ENCODE measurements at regions not wholly inside any gene's neighbourhood (a gene's known extent, or its start where the extent isn't known, plus 50 kb on each side); places are given as distances from the start of the nearest gene placed in this dataset.

DNA sequence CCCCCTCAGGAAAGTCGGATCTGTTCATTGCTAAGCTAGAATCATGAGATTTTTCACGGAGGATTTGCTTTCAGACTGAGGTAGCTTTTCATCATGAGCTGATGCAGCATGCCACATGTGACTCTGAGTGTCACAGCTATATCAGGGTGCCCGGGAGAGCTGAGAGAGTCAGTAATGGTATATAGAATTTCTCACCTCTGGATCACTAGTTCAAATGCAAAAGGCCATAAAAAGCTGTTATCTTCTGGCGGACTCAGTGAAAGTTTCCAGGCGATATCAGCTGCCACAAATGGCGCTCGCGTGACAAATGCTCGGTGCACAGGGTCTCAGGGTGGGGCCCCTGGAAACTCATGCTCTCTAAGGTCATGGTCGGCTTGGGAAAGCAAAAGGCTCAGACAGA lies 150.1 kb downstream of the DHX15 start:
- H3K27me3 Mint-ChIP-seq, result peaks cover 11% of the 10 kb centered on the region
- H3K9me3 Mint-ChIP-seq, result peaks cover 1% of the 10 kb centered on the region
- H3K27ac Mint-ChIP-seq, result no peak overlapping the region
- H3K4me1 Mint-ChIP-seq, result no peaks in the 10 kb centered on the region
- no peak for DNase-seq (ENCODE audit: low spot score in 2 of 2)
- no peaks in the 10 kb centered on the region for H3K36me3 Mint-ChIP-seq
- no peak for ATAC-seq (ENCODE audit: low read depth)
- H3K4me3 Mint-ChIP-seq, result no peak overlapping the region

- Mint-ChIP-seq H3K27ac (no peak overlapping the region), H3K27me3 (peaks cover 13% of the 10 kb centered on the region), H3K36me3 (no peaks in the 10 kb centered on the region), H3K4me1 (no peaks in the 10 kb centered on the region), H3K9me3 (peaks cover 3% of the 10 kb centered on the region), H3K4me3 (no peak overlapping the region)
- ATAC-seq (ENCODE audit: low read depth) (no peak), DNase-seq (ENCODE audit: low spot score in 2 of 2) (no peak)
Observed at GRCh38 chr4:24433515-24434214, 150.7 kb downstream of the DHX15 start.

DNA sequence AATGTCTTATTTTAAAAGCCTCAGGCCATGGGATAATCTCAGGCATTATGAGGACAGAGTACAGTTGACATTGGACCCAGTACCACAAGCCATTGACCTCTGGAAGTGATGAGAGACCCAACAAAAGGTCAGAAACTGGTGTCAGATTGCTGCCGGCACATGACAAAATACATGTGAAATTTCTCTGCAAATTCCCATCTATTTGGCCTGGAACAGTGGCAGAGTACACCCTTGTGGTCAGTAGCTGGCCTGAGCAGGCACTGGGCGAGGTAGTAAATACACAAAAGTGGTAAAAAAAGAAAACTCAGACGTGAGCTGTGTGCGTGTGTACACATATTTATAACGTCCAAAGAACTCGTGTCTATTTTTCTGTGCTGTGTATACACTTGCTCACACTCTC lies 155.5 kb downstream of the DHX15 start:
- H3K27ac Mint-ChIP-seq, result no peak overlapping the region
- H3K9me3 Mint-ChIP-seq, result peaks cover 3% of the 10 kb centered on the region
- H3K36me3 Mint-ChIP-seq, result no peaks in the 10 kb centered on the region
- ATAC-seq (ENCODE audit: low read depth), result no peak
- no peak overlapping the region for H3K4me3 Mint-ChIP-seq
- H3K4me1 Mint-ChIP-seq, result no peaks in the 10 kb centered on the region
- H3K27me3 Mint-ChIP-seq, result peaks cover 3% of the 10 kb centered on the region
- DNase-seq (ENCODE audit: low spot score in 2 of 2), result no peak

- Mint-ChIP-seq H3K36me3 (no peaks in the 10 kb centered on the region), H3K27me3 (peaks cover 3% of the 10 kb centered on the region), H3K27ac (no peak overlapping the region)
Observed at GRCh38 chr4:24426557-24426956, 157.8 kb downstream of the DHX15 start.

GRCh38 chr4:24425863-24426262 lies 158.5 kb downstream of the DHX15 start:
- H3K9me3 Mint-ChIP-seq, result peaks cover 3% of the 10 kb centered on the region
- H3K27ac Mint-ChIP-seq, result no peak overlapping the region
- no peaks in the 10 kb centered on the region for H3K36me3 Mint-ChIP-seq
- peaks cover 3% of the 10 kb centered on the region for H3K27me3 Mint-ChIP-seq
- DNase-seq (ENCODE audit: low spot score in 2 of 2) (no peak), ATAC-seq (ENCODE audit: low read depth) (no peak)
- no peaks in the 10 kb centered on the region for H3K4me1 Mint-ChIP-seq
- no peak overlapping the region for H3K4me3 Mint-ChIP-seq

More at GRCh38 chr4:24426557-24426956, 157.8 kb downstream of the DHX15 start:
- DNase-seq (ENCODE audit: low spot score in 2 of 2), result no peak
- no peaks in the 10 kb centered on the region for H3K4me1 Mint-ChIP-seq
- H3K4me3 Mint-ChIP-seq, result no peak overlapping the region
- ATAC-seq (ENCODE audit: low read depth), result no peak
- H3K9me3 Mint-ChIP-seq, result peaks cover 3% of the 10 kb centered on the region

DNA sequence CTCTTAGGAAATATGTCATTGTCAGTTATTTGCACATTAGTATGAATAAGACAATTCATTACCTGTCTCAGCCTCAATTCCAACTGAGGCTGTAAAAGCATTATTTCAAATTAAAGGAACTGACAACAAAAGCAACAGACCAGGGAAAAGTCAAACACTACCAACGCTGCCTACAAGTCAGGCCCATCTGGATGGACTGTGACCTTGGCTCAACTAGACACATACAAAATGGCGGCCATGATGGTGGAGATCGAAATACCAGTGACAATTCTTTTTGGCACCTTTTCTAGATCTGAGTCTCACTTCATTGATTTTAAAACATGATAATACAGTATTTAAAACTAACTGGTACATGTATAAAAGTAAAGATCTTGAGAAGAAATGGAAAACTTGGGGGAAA lies 160.7 kb downstream of the DHX15 start:
- no peaks in the 10 kb centered on the region for H3K9me3 Mint-ChIP-seq

GRCh38 chr4:24422644-24423043 lies 161.7 kb downstream of the DHX15 start:
- Mint-ChIP-seq H3K27me3 (no peaks in the 10 kb centered on the region), H3K4me3 (no peak overlapping the region), H3K36me3 (no peaks in the 10 kb centered on the region), H3K9me3 (no peaks in the 10 kb centered on the region), H3K27ac (no peak overlapping the region), H3K4me1 (peaks cover 5% of the 10 kb centered on the region)
- DNase-seq (ENCODE audit: low spot score in 2 of 2) (no peak), ATAC-seq (ENCODE audit: low read depth) (no peak)

More for the DNA sequence above, 160.7 kb downstream of the DHX15 start:
- H3K4me3 Mint-ChIP-seq, result no peak overlapping the region
- H3K27me3 Mint-ChIP-seq, result no peaks in the 10 kb centered on the region
- H3K36me3 Mint-ChIP-seq, result no peaks in the 10 kb centered on the region
- DNase-seq (ENCODE audit: low spot score in 2 of 2) (no peak), ATAC-seq (ENCODE audit: low read depth) (no peak)
- H3K27ac Mint-ChIP-seq, result no peak overlapping the region
- H3K4me1 Mint-ChIP-seq, result peaks cover 5% of the 10 kb centered on the region

DNA sequence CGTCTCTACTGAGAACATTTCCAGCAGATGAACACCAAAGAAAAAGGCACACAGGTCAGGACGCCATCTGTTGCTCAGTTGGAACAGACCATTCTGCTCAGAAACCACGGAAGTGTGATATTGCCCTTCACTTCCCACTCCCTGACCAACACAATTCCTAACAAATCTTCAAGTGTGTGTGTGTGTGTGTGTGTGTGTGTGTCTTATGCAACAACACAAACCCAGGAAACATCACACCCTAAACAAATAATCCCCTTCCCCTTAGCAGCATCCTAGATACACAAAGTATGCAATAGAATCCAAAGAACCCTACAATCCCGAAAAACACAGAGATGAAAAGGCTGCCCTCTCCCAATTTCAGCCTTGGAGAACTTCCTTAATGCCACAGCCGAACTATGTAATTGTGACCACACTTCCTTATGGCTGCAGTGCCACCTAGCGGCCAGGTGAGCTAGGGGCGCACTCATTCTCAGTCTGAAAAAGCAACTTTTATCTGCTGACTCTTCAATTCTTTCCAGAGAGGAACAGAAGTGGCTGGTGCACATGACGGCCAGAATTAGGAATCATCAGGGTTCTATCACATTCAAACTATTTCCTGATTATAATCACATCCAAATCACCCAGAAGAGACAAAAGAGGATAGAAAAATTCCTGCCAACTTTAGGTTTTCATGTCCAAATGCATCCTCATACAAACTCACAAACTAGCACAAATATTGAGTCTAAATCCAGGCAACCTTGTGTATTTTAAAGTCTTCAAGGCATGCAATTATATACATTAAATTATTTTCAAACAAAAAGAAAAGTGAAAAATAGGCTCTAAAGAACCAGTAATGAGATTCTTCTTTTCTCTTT lies 164.9 kb downstream of the DHX15 start:
- Mint-ChIP-seq H3K36me3 (no peaks in the 10 kb centered on the region), H3K4me3 (no peak overlapping the region), H3K27ac (no peak overlapping the region), H3K27me3 (peaks cover 4% of the 10 kb centered on the region), H3K4me1 (peaks cover 5% of the 10 kb centered on the region), H3K9me3 (no peaks in the 10 kb centered on the region)
- peak; percentile 18 to 45 for DNase-seq (ENCODE audit: low spot score in 2 of 2)
- peak; percentile 50 for ATAC-seq (ENCODE audit: low read depth)

DNA sequence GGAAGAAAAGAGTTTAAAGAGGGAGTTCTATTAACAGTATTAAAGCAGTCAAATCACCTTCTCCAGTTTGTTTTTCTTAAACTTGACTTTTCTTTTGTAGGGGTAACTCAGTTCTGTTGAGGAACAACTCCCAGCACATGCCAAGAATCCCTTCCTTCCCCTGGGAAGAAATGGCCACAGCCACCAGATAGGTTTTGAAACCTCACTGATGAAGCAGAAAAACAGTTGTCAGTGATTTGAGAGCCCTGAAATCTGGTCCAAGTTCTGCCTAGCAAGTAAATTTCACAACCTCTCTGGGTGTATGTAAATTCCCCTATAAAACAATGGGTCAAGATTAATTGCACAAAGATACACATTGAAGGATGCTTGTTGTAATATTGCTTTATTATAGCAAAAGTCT lies 167.1 kb downstream of the DHX15 start:
- no peak for DNase-seq (ENCODE audit: low spot score in 2 of 2)
- Mint-ChIP-seq H3K9me3 (no peaks in the 10 kb centered on the region), H3K4me1 (peaks cover 5% of the 10 kb centered on the region), H3K27ac (no peak overlapping the region), H3K4me3 (no peak overlapping the region), H3K36me3 (no peaks in the 10 kb centered on the region), H3K27me3 (peaks cover 6% of the 10 kb centered on the region)
- ATAC-seq (ENCODE audit: low read depth), result no peak

DNA sequence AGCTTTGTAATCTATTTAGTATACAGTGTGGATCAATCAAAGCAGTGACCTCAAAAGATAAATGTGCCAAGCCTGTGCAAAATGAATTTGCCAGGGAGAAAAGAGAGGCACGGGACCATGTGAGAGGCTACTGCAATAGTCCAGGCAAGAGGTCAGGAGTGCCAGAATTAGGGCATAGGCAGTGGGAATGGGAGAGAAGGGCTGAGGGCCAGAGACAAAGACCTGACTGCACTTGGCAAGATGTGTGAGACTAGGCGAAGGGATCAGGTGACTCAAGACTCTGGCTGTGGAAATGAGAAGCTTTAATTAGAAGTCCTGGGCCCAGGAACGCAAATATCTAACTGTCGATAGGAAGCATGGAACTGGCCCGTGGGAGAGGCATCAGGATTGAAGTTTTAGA lies 168.1 kb downstream of the DHX15 start:
- Mint-ChIP-seq H3K9me3 (no peaks in the 10 kb centered on the region), H3K36me3 (no peaks in the 10 kb centered on the region), H3K4me1 (peaks cover 5% of the 10 kb centered on the region), H3K27me3 (peaks cover 6% of the 10 kb centered on the region), H3K4me3 (no peak overlapping the region), H3K27ac (no peak overlapping the region)
- ATAC-seq (ENCODE audit: low read depth), result no peak
- no peak for DNase-seq (ENCODE audit: low spot score in 2 of 2)

GRCh38 chr4:24413311-24413784 lies 171.0 kb downstream of the DHX15 start:
- Mint-ChIP-seq H3K27me3 (peaks cover 6% of the 10 kb centered on the region), H3K9me3 (no peaks in the 10 kb centered on the region), H3K4me3 (no peak overlapping the region), H3K4me1 (no peaks in the 10 kb centered on the region), H3K36me3 (no peaks in the 10 kb centered on the region), H3K27ac (no peak overlapping the region)
- no peak for DNase-seq (ENCODE audit: low spot score in 2 of 2)
- ATAC-seq (ENCODE audit: low read depth), result no peak

DNA sequence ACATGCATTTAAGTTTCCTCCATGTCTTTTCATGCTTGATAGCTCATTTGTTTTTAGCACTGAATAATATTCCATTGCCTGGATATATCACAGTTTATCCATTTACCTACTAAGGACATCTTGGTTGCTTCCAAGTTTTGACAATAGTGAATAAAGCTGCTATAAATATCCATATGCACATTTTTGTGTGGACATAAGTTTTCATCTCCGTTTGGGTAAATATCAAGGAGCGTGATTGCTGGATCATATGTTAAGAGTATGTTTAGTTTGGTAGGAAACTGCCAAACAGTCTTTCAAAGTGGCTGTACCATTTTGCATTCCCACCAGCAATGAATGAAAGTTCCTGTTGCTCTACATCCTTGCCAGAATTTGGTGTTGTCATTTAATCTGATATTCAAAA lies 172.5 kb downstream of the DHX15 start:
- no peak overlapping the region for H3K27ac Mint-ChIP-seq
- H3K4me1 Mint-ChIP-seq, result no peaks in the 10 kb centered on the region
- H3K4me3 Mint-ChIP-seq, result no peak overlapping the region
- H3K36me3 Mint-ChIP-seq, result no peaks in the 10 kb centered on the region
- no peaks in the 10 kb centered on the region for H3K9me3 Mint-ChIP-seq
- no peak for ATAC-seq (ENCODE audit: low read depth)
- peaks cover 4% of the 10 kb centered on the region for H3K27me3 Mint-ChIP-seq
- DNase-seq (ENCODE audit: low spot score in 2 of 2), result no peak

DNA sequence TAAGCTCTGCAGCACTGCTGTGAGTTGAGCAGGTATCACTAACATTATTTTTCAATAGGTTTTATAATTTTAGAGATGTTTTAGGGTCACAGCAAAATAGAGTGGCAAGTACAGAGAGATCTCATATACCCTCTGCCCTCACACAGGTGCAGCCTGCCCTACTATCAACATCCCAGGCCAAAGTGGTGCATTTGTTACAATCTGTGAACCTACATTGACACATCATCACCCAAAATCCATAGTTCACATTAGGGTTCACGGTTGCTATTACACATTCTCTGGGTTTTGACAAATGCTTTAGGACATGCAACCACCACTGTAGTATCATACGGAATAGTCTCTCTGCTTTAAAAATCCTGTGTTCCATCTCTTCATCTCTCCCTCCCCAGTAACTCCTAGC lies 173.1 kb downstream of the DHX15 start:
- H3K9me3 Mint-ChIP-seq, result no peaks in the 10 kb centered on the region
- H3K4me1 Mint-ChIP-seq, result no peaks in the 10 kb centered on the region
- no peak for DNase-seq (ENCODE audit: low spot score in 2 of 2)
- H3K36me3 Mint-ChIP-seq, result no peaks in the 10 kb centered on the region
- H3K27me3 Mint-ChIP-seq, result peaks cover 4% of the 10 kb centered on the region
- H3K4me3 Mint-ChIP-seq, result no peak overlapping the region
- no peak overlapping the region for H3K27ac Mint-ChIP-seq
- no peak for ATAC-seq (ENCODE audit: low read depth)

DNA sequence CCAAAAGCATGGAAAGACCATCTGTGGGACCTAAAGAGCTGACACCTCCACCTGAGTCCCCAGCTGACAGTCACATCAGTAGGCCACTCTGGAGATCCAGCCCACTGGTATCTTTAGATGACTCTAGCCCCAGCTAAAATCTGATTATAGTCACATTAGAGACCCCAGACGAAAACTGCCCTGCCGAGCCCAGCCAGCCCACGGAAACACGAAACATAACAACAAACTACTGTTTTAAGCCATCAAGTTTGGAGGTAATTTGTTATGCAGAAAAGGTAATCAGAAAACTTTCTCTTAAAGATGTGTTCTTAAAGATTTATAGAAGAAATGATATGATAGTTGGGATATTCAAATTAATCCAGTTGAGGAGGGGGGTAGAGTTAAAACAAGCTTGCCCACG lies 175.7 kb downstream of the DHX15 start:
- peaks cover 2% of the 10 kb centered on the region for H3K27me3 Mint-ChIP-seq
- H3K4me3 Mint-ChIP-seq, result no peak overlapping the region
- H3K27ac Mint-ChIP-seq, result no peak overlapping the region
- ATAC-seq (ENCODE audit: low read depth), result no peak
- no peaks in the 10 kb centered on the region for H3K4me1 Mint-ChIP-seq
- H3K36me3 Mint-ChIP-seq, result no peaks in the 10 kb centered on the region
- no peak for DNase-seq (ENCODE audit: low spot score in 2 of 2)
- H3K9me3 Mint-ChIP-seq, result no peaks in the 10 kb centered on the region

Data from memory B cell (primary cell).